GM19035 (cell line): ENCODE measurements at regions not wholly inside any gene's neighbourhood (a gene's known extent, or its start where the extent isn't known, plus 50 kb on each side); places are given as distances from the start of the nearest gene placed in this dataset.

ENCODE experiments used
- ATAC-seq: cut with Tn5 transposase; IDR thresholded peaks from one replicate; pipeline ENCODE4 v1.9.1; 2021; ENCODE audit not compliant: unreplicated experiment

DNA sequence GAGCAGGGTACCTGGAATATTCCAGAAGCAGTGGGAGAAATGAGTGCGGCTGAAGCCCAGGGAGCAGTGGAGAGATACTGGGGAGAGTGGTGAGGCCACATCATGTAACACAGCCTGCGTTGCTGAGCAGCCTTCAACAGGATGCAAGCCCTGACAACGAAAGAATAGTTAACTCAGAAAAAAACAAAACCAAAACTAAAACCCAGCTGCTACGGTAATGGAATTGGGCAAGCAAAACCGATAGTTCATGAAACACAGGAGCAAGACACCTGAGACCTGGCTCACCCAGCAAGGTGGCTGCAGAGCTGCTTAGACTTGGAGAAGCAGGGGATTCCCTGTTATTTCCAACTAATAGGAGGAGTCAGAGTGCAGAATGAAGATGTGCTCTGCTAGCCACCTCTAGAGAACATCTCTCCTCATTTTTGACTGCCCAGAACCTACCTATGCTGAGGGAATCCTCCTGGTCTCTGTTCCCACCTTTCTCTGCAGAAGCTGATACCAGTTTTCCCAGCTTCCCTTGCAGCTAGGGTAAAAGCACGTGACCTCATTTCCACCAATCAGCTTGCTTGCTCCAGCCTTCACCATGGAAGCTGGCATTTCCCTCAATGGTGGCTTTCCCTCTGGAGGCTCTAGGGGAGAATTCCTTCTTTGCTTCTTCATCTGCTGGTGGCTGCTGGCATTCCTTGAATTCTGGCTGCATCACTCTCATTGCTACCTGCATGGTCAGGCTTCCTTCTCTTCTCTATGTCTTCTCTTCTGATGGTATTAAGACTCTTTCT is 59.4 kb upstream of the XYLT1 start:
- ATAC-seq: peak; percentile 78

DNA sequence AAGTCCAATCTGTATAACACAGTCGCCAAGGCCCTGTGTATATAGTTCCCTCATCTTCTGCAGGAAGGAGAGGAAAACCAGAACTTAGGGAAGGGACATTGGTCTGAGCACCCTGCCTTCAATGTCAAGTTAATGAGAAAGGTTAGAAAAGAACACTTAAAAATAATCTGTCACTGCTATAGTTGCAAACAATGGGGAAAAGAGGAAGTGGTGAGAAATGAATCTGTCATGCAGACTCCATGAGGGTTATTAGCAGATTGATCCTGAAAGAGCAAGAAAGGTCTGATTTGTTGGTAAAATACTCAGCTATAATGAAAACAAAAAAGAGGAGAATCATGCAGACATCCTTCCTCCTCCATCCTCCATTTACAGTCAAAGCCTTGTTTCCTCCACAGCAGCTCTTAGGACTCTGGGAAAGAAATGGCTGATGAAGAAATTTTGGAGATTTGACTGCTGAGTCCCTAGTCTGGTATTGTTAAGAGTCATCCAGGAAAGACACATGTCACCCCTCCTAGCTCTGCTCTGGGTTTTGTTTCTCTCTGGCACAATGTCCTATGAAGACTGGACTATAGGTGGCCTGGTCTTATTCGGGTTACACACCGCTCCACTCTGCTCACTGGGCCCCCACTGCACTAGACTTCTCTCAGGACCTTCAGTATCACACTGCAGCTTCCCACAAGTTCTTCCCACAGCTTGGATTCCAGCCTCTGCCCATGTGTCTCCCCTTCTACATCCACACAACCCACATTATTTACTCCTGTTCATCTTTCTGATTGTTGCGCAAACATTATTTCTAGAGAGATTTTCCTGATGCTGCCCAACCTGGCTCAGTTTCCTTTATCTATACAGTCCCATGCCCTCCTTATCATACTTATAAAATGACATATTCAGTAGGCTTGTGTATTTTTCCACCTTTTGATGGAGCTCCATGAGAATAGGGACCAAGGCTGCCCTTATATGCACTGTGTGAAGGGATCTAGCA is 56.5 kb upstream of the XYLT1 start:
- ATAC-seq: no peak

DNA sequence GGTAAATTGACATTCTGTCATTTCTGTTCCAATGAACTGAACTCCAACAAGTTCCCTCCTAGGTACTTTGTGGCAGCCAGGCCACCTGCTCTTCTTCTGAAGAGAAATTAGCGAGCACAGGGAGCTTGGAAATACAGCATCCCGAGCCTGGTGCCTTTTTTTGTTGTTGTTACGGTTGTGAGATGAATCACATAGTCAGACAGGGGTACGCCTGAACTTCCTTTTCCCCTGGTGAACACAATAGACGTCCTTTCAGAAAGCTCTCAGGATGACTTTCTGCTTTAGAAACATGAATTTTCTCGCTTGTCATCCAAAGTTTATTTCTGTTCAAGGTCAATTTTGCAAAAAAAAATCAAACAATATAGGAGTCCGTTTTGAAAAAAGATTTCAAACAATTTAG is 53.9 kb upstream of the XYLT1 start:
- ATAC-seq: no peak

DNA sequence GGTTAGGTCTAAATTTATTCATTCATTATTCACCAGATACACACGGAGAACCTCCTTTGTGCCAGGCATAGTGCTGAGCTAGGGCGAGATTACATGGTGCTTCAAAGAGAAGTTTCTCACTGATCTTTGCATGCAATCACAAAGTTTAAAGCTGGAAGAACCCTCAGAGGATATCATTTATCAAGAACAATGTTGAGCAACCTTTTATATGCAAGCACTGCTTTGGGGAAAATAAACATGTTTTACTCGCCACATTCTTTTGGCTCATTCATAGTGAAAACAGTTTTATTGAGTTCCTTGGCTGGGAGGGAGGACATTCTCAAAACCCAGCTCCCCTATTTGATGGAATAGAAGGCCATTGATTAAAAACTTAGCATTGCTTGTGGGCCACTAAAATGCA is 49.8 kb upstream of the XYLT1 start:
- no peak for ATAC-seq
